CD4-positive, CD25-positive, alpha-beta regulatory T cell (primary cell): ENCODE measurements at regions not wholly inside any gene's neighbourhood (a gene's known extent, or its start where the extent isn't known, plus 50 kb on each side); places are given as distances from the start of the nearest gene placed in this dataset.
A peak's percentile ranks its signal among the peaks of the same experiment; 100 is the strongest.
"Not testable (repeated sequence)": the region's sequence is repeated elsewhere in the genome, so short reads cannot be mapped to it uniquely, and the experiment has no call there.

Experiments
- ATAC-seq, 2 donors: fragments of 150-1000 bp; cut with Tn5 transposase; one replicate each; pipeline ENCODE4 v1.10.0; 2021; ENCODE audit warnings: low read depth in 2 of 2, moderate number of reproducible peaks in 2 of 2, moderate library complexity in 1 of 2
- DNase-seq, 3 donors: peaks; one replicate each; pipeline versions ENCODE4 v3.0.0 to v3.0.0-alpha.2; 2012 to 2022; ENCODE audit warnings: mixed read lengths in 1 of 3
- H3K27ac ChIP-seq: one replicate; pipeline ENCODE4 v1.7.0; 2013; ENCODE audit warnings: mild to moderate bottlenecking, low read length; ENCODE audit not compliant: insufficient read depth, poor library complexity, severe bottlenecking
- H3K27me3 ChIP-seq: one replicate; pipeline ENCODE4 v1.7.0; 2013; ENCODE audit warnings: low read length; ENCODE audit not compliant: control insufficient read depth, insufficient read depth
- H3K36me3 ChIP-seq: one replicate; pipeline ENCODE4 v1.7.0; 2013; ENCODE audit warnings: mild to moderate bottlenecking, low read length, moderate library complexity; ENCODE audit not compliant: control insufficient read depth, insufficient read depth
- H3K4me1 ChIP-seq: 2 replicates; pipeline ENCODE4 v1.7.0; 2013; ENCODE audit warnings: mild to moderate bottlenecking, low read length; ENCODE audit not compliant: insufficient read depth, control insufficient read depth, poor library complexity, severe bottlenecking
- H3K4me3 ChIP-seq: one replicate; pipeline ENCODE4 v1.7.0; 2013; ENCODE audit warnings: low read depth, mild to moderate bottlenecking, low read length, moderate library complexity
- H3K9me3 ChIP-seq, 2 experiments: 1 replicate in 1 of 2; 2 replicates in 1 of 2; pipeline ENCODE4 v1.7.0; 2013; ENCODE audit warnings: low read length in 2 of 2, mild to moderate bottlenecking in 1 of 2, moderate library complexity in 1 of 2; ENCODE audit not compliant: control insufficient read depth in 2 of 2
- H3K27ac Mint-ChIP-seq, 3 donors: one replicate each; pipeline ENCODE4 v1.8.0; 2020 to 2022; ENCODE audit warnings: mild to moderate bottlenecking in 3 of 3, mixed read lengths in 3 of 3, moderate library complexity in 2 of 3
- H3K27me3 Mint-ChIP-seq: one replicate; pipeline ENCODE4 v1.8.0; 2022; ENCODE audit warnings: mild to moderate bottlenecking, mixed read lengths
- H3K36me3 Mint-ChIP-seq: one replicate; pipeline ENCODE4 v1.8.0; 2020; ENCODE audit warnings: mixed read lengths
- H3K4me1 Mint-ChIP-seq, 4 donors: one replicate each; pipeline ENCODE4 v1.8.0; 2020 to 2022; ENCODE audit warnings: mixed read lengths in 4 of 4, mild to moderate bottlenecking in 1 of 4
- H3K4me3 Mint-ChIP-seq, 4 donors: one replicate each; pipeline ENCODE4 v1.8.0; 2020 to 2022; ENCODE audit warnings: mild to moderate bottlenecking in 4 of 4, mixed read lengths in 4 of 4, moderate library complexity in 3 of 4
- H3K9me3 Mint-ChIP-seq, 7 donors: one replicate each; pipeline ENCODE4 v1.8.0; 2020 to 2022; ENCODE audit warnings: mixed read lengths in 7 of 7, mild to moderate bottlenecking in 3 of 7, moderate library complexity in 2 of 7

DNA sequence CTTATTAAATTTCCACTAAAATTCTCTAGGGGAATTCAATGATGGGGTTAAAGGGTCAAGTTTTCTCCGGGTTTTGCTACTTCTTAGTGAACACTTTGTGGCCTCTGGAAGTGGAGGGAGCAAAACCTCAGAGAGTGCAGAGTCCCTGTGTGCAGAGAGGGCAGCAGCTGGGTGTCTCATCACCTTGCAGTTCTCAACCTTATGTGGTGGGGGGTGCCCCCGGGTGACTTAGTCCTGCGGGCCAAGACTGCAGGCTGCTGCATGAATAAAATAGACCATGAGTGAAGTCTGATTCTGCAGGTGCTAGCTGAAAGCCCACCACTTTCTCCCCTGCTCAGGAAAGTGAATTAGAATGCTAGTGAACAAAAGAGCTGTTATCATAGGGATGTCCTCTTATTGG is 191.6 kb downstream of the DLEU7 start:
- peaks cover 9% of the 10 kb centered on the region for H3K27me3 ChIP-seq
- H3K4me1 ChIP-seq, result no peaks in the 10 kb centered on the region
- H3K4me3 Mint-ChIP-seq, result no peak overlapping the region
- H3K27ac Mint-ChIP-seq, result no peak overlapping the region
- no peaks in the 10 kb centered on the region for H3K9me3 ChIP-seq
- H3K36me3 Mint-ChIP-seq, result no peaks in the 10 kb centered on the region
- H3K36me3 ChIP-seq, result no peaks in the 10 kb centered on the region
- no peak overlapping the region for H3K4me3 ChIP-seq
- peaks cover 0 to 1% (median 0%) of the 10 kb centered on the region in 7 donors for H3K9me3 Mint-ChIP-seq
- DNase-seq (no peak), ATAC-seq (no peak)
- no peak overlapping the region for H3K27ac ChIP-seq
- peaks cover 0 to 5% (median 0%) of the 10 kb centered on the region in 4 donors for H3K4me1 Mint-ChIP-seq
- peaks cover 19% of the 10 kb centered on the region for H3K27me3 Mint-ChIP-seq

DNA sequence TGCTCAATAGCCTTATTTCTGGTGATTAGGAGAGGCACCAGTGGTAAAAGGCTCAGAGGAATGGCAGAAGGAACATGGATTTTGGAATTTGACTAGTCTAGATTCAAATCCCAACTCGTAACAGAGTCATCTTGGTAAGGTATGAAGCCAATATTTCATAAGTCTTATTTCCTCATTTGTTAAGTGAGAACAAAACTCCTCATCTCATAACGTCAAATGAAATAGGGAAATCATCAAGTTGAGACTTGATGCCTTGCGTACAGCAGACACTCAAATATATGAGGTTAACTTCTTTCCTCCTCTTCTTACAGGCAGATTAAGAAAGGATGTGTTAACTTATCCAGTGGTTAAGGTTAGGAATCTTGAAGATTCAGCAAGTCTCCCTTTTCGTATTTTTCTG is 189.2 kb downstream of the DLEU7 start:
- Histone ChIP-seq H3K36me3 (no peaks in the 10 kb centered on the region), H3K27ac (no peak overlapping the region), H3K4me3 (no peak overlapping the region), H3K9me3 (no peaks in the 10 kb centered on the region), H3K27me3 (peaks cover 9% of the 10 kb centered on the region), H3K4me1 (no peaks in the 10 kb centered on the region)
- Mint-ChIP-seq H3K4me3 (no peak overlapping the region), H3K9me3 (no peaks in the 10 kb centered on the region), H3K27ac (no peak overlapping the region), H3K36me3 (no peaks in the 10 kb centered on the region), H3K27me3 (peaks cover 25% of the 10 kb centered on the region), H3K4me1 (peaks cover 0 to 5% (median 0%) of the 10 kb centered on the region in 4 donors)
- DNase-seq (no peak), ATAC-seq (no peak)

DNA sequence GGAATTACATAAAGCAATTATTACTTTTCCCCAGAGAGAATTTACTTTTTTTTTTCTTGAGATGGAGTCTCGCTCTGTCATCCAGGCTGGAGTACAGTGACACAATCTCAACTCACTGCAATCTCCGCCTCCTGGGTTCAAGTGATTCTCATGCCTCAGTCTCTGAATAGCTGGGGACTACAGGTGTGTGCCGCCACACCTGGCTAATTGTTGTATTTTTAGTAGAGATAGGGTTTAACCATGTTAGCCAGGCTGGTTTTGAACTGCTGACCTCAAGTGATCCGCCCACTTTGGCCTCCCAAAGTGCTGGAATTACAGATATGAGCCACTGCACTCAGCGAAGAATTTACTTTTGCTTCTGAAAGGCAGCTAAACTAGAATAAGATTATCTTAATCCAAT is 181.6 kb downstream of the DLEU7 start:
- H3K36me3 Mint-ChIP-seq, H3K27ac Mint-ChIP-seq, H3K36me3 ChIP-seq, H3K27me3 ChIP-seq, H3K27ac ChIP-seq, H3K4me1 ChIP-seq, H3K9me3 ChIP-seq, H3K9me3 Mint-ChIP-seq, DNase-seq, H3K4me3 ChIP-seq, ATAC-seq, H3K4me3 Mint-ChIP-seq, H3K4me1 Mint-ChIP-seq: not testable (repeated sequence)
- peaks cover 18% of the 10 kb centered on the region for H3K27me3 Mint-ChIP-seq

GRCh38 chr13:50664951-50665350 is 178.5 kb downstream of the DLEU7 start:
- H3K36me3 Mint-ChIP-seq, result no peaks in the 10 kb centered on the region
- peaks cover 12% of the 10 kb centered on the region for H3K27me3 Mint-ChIP-seq
- Histone ChIP-seq H3K27ac (no peak overlapping the region), H3K9me3 (peaks cover 0 to 5% of the 10 kb centered on the region in 2 experiments), H3K27me3 (no peaks in the 10 kb centered on the region), H3K4me3 (no peak overlapping the region), H3K4me1 (no peaks in the 10 kb centered on the region), H3K36me3 (no peaks in the 10 kb centered on the region)
- peaks cover 0 to 8% (median 3%) of the 10 kb centered on the region in 7 donors for H3K9me3 Mint-ChIP-seq
- H3K27ac Mint-ChIP-seq, result no peak overlapping the region
- DNase-seq, result no peak
- no peak for ATAC-seq
- H3K4me1 Mint-ChIP-seq, result no peaks in the 10 kb centered on the region
- H3K4me3 Mint-ChIP-seq, result no peak overlapping the region

- Histone ChIP-seq H3K9me3 (peaks cover 0 to 5% of the 10 kb centered on the region in 2 experiments), H3K4me1 (no peaks in the 10 kb centered on the region), H3K27ac (no peak overlapping the region), H3K27me3 (no peaks in the 10 kb centered on the region), H3K4me3 (no peak overlapping the region), H3K36me3 (no peaks in the 10 kb centered on the region)
- ATAC-seq, result no peak
- Mint-ChIP-seq H3K36me3 (peaks cover 3% of the 10 kb centered on the region), H3K27ac (no peak overlapping the region), H3K4me1 (no peaks in the 10 kb centered on the region), H3K27me3 (peaks cover 9% of the 10 kb centered on the region), H3K9me3 (peaks cover 0 to 8% (median 3%) of the 10 kb centered on the region in 7 donors), H3K4me3 (no peak overlapping the region)
- DNase-seq, result no peak
Measured at GRCh38 chr13:50668049-50668448, 175.4 kb downstream of the DLEU7 start.

GRCh38 chr13:50668691-50669271 is 174.7 kb downstream of the DLEU7 start:
- DNase-seq (no peak), ATAC-seq (no peak)
- Mint-ChIP-seq H3K4me3 (no peak overlapping the region), H3K27me3 (peaks cover 9% of the 10 kb centered on the region), H3K36me3 (peaks cover 3% of the 10 kb centered on the region), H3K27ac (peak overlapping the region in 1 of 3 donors; percentile 63), H3K4me1 (no peaks in the 10 kb centered on the region), H3K9me3 (peaks cover 0 to 8% (median 3%) of the 10 kb centered on the region in 7 donors)
- H3K36me3 ChIP-seq, result no peaks in the 10 kb centered on the region
- no peaks in the 10 kb centered on the region for H3K4me1 ChIP-seq
- no peak overlapping the region for H3K4me3 ChIP-seq
- peaks cover 0 to 5% of the 10 kb centered on the region in 2 experiments for H3K9me3 ChIP-seq
- no peak overlapping the region for H3K27ac ChIP-seq
- H3K27me3 ChIP-seq, result no peaks in the 10 kb centered on the region

- peaks cover 0 to 5% of the 10 kb centered on the region in 2 experiments for H3K9me3 ChIP-seq
- ATAC-seq, result no peak
- DNase-seq, result no peak
- Mint-ChIP-seq H3K36me3 (peaks cover 3% of the 10 kb centered on the region), H3K4me1 (no peaks in the 10 kb centered on the region), H3K27ac (no peak overlapping the region), H3K9me3 (peaks cover 0 to 8% (median 3%) of the 10 kb centered on the region in 7 donors), H3K27me3 (peaks cover 5% of the 10 kb centered on the region), H3K4me3 (no peak overlapping the region)
- no peaks in the 10 kb centered on the region for H3K4me1 ChIP-seq
- no peak overlapping the region for H3K27ac ChIP-seq
- no peaks in the 10 kb centered on the region for H3K36me3 ChIP-seq
- no peak overlapping the region for H3K4me3 ChIP-seq
- H3K27me3 ChIP-seq, result no peaks in the 10 kb centered on the region
Measured at GRCh38 chr13:50670272-50670671, 173.2 kb downstream of the DLEU7 start.

GRCh38 chr13:50670847-50671496 is 172.5 kb downstream of the DLEU7 start:
- Mint-ChIP-seq H3K4me1 (no peaks in the 10 kb centered on the region), H3K27ac (no peak overlapping the region), H3K4me3 (no peak overlapping the region), H3K27me3 (peaks cover 5% of the 10 kb centered on the region), H3K36me3 (peaks cover 3% of the 10 kb centered on the region), H3K9me3 (peaks cover 0 to 8% (median 3%) of the 10 kb centered on the region in 7 donors)
- Histone ChIP-seq H3K27ac (no peak overlapping the region), H3K27me3 (no peaks in the 10 kb centered on the region), H3K4me1 (no peaks in the 10 kb centered on the region), H3K9me3 (peaks cover 0 to 5% of the 10 kb centered on the region in 2 experiments), H3K4me3 (no peak overlapping the region), H3K36me3 (no peaks in the 10 kb centered on the region)
- ATAC-seq, result no peak
- no peak for DNase-seq
